HG02610 (cell line): ENCODE measurements at regions not wholly inside any gene's neighbourhood (a gene's known extent, or its start where the extent isn't known, plus 50 kb on each side); places are given as distances from the start of the nearest gene placed in this dataset.
"Not testable (repeated sequence)": the region's sequence is repeated elsewhere in the genome, so short reads cannot be mapped to it uniquely, and the experiment has no call there.

Source experiments
- ATAC-seq: cut with Tn5 transposase; IDR thresholded peaks from one replicate; pipeline ENCODE4 v1.9.1; 2021; ENCODE audit warnings: mild to moderate bottlenecking, moderate library complexity; ENCODE audit not compliant: unreplicated experiment

GRCh38 chr6:92428448-92428847, 990.9 kb downstream of the EPHA7 start:
- no peak for ATAC-seq

DNA sequence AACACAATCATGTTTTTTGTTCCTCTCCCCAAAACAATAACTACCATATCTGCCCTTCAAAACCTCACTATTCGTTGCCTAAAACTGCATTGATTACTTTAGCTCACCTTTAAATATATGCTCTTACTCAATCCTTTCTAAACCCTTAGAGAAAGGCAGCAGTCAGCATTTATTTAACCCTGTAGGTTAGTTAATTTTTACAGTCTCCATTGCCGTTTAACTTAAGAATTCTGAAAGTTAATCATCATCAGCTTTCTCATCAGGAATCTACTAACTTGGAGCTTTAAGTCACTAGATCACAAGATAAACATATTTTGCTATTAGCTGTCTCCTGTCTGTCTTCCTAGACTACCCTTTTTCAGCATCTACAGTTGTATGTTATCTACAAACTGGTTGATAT, 991.9 kb downstream of the EPHA7 start:
- ATAC-seq: no peak

DNA sequence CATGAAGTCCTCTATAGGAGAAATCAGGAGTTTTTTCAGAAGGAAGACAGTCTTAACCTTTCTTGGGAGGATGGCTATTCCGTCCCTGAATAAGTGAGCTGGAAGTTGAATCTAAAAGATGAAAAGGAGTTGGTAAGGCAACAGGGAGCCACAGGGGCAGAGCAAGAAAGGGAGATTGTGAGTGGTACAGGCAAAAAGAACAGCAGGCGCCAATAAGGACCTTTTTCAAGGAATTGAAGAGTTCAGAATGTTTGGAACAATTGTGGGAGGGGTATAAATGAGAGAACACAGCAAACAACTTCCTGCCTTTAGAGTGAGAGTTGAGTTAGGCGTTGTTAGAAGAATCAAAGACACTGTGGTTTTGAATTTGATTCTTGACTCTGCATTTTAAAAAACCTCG, 1003.7 kb downstream of the EPHA7 start:
- no peak for ATAC-seq

DNA sequence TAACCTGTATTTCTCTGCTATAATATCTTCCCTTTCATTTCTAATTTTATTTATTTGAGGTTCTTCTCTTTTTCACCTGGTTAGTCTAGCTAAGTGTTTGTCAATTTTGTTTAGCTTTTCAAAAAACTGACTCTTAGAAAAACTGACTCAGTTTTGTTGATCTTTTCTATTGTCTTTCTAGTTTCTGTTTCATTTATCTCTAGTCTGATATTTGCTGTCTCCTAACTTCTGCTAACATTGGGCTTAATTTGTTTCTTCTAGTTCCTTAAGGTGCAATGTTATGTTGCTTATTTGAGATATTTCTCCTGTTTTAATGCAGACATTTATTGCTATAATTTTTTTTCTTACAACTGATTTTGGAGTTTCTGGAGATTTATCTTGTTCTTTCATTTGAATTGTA, 1011.0 kb downstream of the EPHA7 start:
- ATAC-seq: no peak

DNA sequence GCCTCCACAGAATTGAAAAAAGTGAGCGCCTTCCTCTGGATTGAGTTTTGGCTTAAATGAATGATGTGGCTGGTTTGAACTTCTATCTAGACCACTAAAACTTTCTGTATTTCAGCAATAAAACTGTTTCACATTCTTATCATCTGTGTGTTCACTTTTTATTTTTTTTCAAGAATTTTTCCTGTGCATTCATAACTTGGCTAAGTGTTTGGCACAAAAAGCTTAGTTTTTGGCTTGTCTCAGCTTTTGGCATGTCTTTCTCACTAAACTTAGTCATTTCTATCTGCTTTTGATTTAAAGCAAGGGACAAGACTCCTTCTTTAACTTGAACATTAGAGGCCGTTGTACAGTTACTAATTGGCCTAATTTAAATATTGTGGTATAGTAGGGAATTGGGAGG, 1015.1 kb downstream of the EPHA7 start:
- ATAC-seq: no peak

DNA sequence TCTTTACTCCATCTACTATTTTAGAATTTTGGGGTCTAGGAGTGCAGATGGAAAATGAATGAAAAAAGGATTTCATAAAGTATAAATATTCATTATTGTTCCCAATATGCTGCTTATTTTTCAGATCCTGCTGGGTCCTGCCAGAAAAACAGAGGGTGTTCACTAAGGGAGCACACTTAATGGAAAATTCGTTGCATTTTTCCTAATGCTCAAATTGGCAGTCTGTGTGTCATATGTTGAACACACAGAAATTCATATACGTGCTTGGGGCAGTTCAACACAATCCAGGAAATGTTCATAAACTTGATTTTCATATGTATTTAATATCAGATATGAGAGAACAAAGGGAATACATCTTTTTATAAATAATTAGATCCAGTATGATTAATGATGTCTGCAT, 1019.4 kb downstream of the EPHA7 start:
- ATAC-seq: no peak

DNA sequence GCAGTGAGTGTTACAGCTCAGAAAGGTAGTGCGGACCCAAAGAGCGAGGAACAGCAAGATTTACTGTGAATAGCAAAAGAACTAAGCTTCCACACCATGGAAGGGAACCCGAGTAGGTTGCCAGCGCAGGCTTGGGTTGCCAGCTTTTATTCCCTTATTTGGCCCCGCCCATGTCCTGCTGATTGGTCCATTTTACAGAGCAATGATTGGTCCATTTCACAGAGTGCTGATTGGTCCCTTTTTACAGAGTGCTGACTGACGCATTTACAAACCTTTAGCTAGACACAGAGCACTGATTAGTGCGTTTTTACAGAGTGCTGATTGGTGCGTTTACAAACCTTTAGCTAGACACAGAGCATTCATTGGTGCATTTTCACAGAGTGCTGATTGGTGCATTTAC, 1030.7 kb downstream of the EPHA7 start:
- not testable (repeated sequence) for ATAC-seq

GRCh38 chr6:92380803-92381601, 1038.4 kb downstream of the EPHA7 start:
- ATAC-seq: peak; percentile 66

GRCh38 chr6:92377137-92377536, 1042.2 kb downstream of the EPHA7 start:
- ATAC-seq: no peak

DNA sequence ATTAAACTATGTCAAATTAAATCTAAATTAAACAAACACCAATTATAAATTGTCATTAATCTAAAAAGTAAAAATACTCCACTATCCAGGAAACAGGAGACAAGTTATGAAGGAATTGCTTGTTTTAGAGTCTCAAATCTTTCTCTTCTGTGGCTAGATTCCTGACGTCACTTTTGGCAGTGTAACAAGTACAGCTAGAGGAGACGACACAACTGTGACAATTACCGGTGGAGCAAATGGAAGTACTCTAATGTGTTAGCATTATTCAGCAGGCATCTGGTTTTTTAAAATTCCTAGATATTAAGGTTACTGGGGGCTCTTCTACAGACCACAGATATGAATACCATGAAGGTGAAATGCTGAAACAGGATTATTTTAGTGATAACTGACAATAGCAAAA, 1042.7 kb downstream of the EPHA7 start:
- no peak for ATAC-seq

DNA sequence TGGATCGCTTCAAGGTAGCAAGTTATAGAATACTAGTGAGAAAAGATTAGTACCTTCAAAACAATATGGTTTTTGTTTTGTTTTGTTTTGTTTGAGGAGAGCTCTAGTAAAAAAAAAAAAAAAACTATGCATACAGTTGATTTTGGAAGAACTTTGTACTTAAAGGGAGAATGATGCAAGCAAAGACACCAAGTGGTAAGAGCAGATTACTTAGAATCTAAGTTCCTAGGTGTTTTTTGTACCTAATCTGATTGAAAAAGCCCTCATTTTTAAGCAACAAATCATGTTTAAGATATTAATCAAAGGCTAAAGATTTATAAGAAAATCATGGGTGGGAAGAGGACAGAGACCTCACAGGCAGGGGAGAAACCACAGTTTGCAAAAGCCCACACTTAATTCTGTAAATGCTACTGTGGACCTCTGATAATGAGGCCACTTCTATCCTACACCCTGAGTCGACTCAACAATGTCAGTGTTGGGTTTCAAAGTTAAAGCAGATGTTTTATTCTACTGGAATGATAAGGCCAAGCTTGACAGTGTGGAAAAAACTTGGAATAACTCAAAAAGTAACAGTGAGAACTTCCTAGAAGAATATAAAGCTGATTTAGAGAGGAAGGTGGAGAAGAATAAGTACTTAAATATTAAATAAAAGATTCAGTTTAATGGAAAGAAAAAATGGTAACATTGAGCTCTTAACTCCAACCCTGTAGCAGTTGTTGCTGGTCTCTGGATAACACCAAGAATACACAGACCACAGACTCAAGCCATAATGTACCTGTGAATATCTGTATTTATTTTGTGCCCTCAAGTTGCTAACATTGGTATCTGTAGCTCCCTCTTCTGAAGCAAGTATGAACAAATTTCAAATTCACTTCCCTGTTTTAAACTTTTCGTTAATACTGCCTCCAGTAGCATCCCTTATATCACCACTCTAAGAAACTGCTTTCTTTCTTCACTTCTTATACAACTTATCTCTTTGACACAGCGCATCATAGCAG, 1047.8 kb downstream of the EPHA7 start:
- ATAC-seq: no peak

- no peak for ATAC-seq
Observed at GRCh38 chr6:92369309-92369708, 1050.0 kb downstream of the EPHA7 start.

GRCh38 chr6:92364948-92365541, 1054.3 kb downstream of the EPHA7 start:
- peak; percentile 60 for ATAC-seq

DNA sequence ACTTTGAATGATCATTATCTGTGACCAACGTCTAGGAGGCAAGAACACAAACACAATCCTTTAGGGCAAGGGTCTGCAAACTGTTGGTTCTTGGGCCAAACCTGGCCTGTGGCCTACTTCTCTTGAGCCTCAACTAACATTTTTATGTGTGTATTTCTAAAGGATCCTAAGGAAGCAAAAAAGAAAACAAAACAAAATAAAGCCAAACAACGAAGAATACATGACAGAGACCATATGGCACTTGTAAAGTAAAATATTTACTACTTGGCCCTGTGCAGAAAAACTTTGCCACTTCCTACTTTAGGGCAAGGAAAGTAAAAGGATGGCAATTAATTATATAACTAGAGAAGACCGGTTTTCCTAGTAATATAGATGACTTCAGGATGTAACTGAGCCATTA, 1056.2 kb downstream of the EPHA7 start:
- ATAC-seq: no peak

DNA sequence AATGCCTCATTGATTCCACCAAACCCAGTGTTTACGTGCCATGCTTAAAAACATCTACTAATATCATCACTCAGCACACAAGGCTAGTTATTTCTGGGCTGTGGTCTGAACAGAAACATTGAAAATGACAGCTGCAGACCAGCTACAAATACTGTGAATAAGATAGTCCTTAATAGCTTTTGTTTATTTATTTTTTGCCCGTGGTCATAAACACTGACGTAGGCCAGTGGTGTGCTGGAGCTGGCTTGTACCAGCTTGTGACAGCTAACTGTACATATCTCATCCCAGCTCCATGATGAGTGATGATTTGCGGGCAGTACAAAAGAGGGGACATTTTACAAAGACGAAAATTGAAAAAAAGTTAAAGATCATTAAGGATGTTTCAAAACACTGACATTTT, 1057.0 kb downstream of the EPHA7 start:
- ATAC-seq: no peak

- ATAC-seq: no peak
Observed at GRCh38 chr6:92361990-92362389, 1057.4 kb downstream of the EPHA7 start.

GRCh38 chr6:92354270-92354829, 1065.0 kb downstream of the EPHA7 start:
- no peak for ATAC-seq

DNA sequence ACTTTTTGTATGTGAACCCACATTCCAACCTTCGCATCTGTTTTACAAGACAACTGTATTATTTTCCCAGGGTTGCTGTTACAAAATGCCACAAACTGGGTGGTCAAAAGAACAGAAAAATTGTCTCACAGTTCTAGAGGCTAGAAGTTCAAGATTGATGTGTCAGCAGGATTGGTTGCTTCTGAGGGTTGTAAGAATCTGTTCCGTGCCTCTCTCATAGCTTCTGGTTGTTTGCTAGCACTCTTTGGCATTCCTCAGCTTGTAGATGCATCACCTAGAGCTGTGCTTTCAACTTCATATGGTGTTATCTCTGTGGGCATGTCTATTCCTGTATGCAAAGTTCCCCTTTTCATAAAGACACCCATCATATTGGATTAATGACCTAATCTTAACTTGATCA, 1067.2 kb downstream of the EPHA7 start:
- no peak for ATAC-seq

GRCh38 chr6:92341201-92341600, 1078.2 kb downstream of the EPHA7 start:
- ATAC-seq: no peak

- ATAC-seq: no peak
Observed at GRCh38 chr6:92339936-92340640, 1079.3 kb downstream of the EPHA7 start.

DNA sequence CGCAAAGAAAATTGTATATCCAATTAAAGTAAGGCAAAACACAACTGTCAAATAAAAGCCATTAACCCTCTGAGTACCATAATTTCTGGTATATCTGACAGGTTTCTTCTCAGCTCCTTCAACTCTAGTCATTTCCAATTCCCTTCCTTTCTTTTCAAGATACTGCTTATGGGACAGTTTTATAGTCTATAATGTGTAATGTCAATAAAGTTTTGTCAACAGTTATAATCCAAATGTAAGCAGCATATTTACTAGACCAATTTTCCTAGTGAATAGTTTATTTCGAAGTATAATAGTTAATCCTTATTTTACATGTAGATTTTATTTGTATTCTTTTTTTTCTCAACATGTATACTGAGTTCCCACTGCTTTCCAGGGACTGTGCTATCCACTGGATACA, 1081.8 kb downstream of the EPHA7 start:
- no peak for ATAC-seq
